ENCODE measurements at regions not wholly inside any gene's neighbourhood (a gene's known extent, or its start where the extent isn't known, plus 50 kb on each side); places are given as distances from the start of the nearest gene placed in this dataset.

GRCh38 chr16:49050607-49051006 is 231.0 kb downstream of the CBLN1 start:
- no peak for TF ChIP-seq CTCF (IDR thresholded peaks at IDR 0.05)
- ATAC-seq (ENCODE audit: low FRiP score) (peak; percentile 80), DNase-seq (ENCODE audit: low spot score) (no peak)

GRCh38 chr16:49049644-49050043 is 232.0 kb downstream of the CBLN1 start:
- ATAC-seq (ENCODE audit: low FRiP score) (no peak), DNase-seq (ENCODE audit: low spot score) (no peak)
- no peak for TF ChIP-seq CTCF (IDR thresholded peaks at IDR 0.05)

- DNase-seq (ENCODE audit: low spot score): no peak
Measured at GRCh38 chr16:49049191-49049590, 232.4 kb downstream of the CBLN1 start.

GRCh38 chr16:49048557-49048956 is 233.1 kb downstream of the CBLN1 start:
- DNase-seq (ENCODE audit: low spot score) (no peak), ATAC-seq (ENCODE audit: low FRiP score) (no peak)
- no peak for TF ChIP-seq CTCF (IDR thresholded peaks at IDR 0.05)

More at GRCh38 chr16:49049191-49049590, 232.4 kb downstream of the CBLN1 start:
- ATAC-seq (ENCODE audit: low FRiP score): no peak
- no peak for TF ChIP-seq CTCF (IDR thresholded peaks at IDR 0.05)

- no peak for TF ChIP-seq CTCF (IDR thresholded peaks at IDR 0.05)
- no peak for ATAC-seq (ENCODE audit: low FRiP score)
- DNase-seq (ENCODE audit: low spot score): no peak
Measured at GRCh38 chr16:49036126-49036525, 245.5 kb downstream of the CBLN1 start.

- ATAC-seq (ENCODE audit: low FRiP score) (no peak), DNase-seq (ENCODE audit: low spot score) (no peak)
- no peak for TF ChIP-seq CTCF (IDR thresholded peaks at IDR 0.05)
Measured at GRCh38 chr16:49027420-49027819, 254.2 kb downstream of the CBLN1 start.

GRCh38 chr16:49026566-49027181 is 255.0 kb downstream of the CBLN1 start:
- no peak for DNase-seq (ENCODE audit: low spot score)
- no peak for ATAC-seq (ENCODE audit: low FRiP score)
- no peak for TF ChIP-seq CTCF (IDR thresholded peaks at IDR 0.05)

Measured in omental fat pad (tissue), 3 donors.